ENCODE measurements at regions not wholly inside any gene's neighbourhood (a gene's known extent, or its start where the extent isn't known, plus 50 kb on each side); places are given as distances from the start of the nearest gene placed in this dataset.
A peak's percentile ranks its signal among the peaks of the same experiment; 100 is the strongest.

DNA sequence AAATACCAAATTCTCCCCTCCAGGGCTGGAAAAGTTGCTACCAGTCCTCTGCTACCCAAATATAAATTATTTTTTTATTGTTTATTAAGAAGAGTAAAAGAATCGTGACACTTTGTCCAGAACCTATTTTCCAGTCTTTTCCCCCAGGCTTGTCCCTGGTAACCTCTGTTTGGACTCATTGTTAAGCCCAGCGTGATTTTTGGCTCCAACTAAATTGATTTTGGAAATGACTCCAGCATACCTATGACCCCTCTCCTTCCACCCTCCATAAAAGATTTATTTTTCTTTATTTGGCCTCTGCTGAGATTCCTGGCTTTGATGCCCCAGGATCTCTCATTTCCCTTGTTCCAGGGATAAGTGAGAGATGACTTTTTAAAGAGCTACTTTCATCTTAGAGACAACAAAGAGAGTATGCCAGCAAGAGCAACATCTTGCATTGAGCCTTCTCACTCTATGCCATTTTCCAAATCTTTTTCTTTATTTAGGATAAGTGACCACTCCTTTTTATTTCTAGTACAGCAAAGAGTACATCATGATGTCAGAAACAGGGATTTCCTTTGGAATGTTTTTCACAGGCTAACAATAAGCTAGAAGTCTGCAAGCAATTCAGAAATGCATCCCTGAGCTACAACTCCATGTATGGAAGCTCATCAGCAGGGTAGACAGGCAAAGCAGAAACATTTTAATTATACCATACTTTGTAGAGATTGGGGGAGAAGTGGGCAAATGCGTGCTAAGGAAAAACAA is 75.8 kb downstream of the DAD1 start:
- no peak for DNase-seq

DNA sequence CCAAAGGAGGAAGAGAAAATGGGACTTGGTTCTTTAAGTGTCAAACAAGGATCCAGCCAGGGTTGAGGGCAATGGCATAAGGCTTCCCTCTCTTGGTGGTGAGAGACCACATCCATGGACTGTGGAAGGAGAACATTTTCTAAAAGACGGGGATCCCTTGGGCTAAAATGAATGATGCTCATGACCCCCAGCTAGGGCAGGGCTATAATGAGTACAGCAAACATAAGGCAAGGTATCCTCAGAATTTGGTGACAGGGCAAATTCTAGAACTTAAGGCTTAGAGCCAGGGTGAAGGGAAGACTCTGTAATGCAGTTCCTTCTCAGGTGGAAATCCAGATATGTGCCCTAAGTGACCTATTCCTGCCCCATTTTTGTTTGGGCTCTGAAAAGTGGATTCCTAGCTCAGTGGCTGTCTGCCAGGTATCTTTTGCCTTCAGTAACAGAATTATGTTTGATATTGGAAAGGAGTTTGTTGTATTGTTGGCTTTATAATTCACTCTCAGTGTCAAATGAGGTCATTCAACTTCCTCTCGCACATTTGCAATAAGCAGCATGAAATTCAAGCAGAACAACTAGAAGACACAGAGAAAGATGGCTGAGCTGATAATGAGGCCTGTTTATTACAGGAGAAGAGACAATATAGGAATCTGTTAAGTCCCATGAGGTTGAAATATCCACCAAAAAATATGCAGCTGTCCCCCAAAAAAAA is 76.8 kb downstream of the DAD1 start:
- no peak for DNase-seq

DNA sequence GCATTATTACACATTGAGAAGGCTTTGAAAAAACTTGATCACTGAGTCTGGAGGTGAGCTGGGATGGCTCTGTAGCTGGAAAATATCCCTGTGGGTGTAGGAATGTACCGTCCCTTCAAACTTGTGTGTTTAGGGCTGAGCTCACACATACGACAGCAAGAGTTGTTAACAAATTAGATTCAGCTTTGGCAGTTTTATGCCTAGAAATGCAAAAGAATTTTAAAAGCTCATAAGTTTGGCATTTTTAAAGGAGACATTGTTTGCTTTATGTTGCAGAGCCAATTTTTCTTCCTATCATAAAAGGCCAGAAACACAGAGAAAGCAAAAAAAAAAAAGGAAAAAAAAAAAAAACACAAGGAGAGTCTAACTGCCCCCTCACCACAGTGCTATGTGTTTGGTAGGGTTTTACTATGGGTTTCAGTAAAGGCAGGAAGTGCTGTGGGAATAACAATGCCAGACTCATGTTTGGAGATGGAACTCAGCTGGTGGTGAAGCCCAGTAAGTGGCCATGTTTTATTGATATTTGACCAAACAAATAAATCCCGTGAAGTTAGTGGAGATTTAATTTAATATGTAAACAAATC is 78.4 kb downstream of the DAD1 start:
- DNase-seq: no peak

DNA sequence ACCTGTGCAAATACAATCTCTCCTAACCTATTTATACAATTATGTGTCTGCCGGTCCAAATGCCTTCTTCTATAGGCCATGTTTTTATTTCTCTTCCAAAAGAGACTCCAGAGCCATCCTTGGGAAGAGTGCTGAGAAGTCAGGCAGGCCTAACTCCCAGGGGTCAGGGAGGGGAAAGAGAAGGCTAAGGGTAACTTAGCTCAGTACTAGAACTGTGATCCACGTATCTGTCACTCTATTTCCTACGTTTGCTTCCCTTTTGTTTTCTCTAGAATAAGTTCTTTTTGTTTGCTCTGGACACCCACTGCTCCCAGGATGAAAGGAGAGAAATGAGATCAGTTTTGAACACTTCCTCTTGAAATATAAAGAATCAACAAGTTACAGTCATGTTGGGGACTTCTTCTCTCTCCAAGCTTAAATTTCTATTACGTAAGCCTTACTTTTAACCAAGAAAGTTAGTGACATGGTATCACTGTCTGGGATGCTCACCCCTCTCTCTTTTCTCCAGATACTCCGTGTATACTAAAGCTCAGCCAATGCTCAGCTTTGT is 79.2 kb downstream of the DAD1 start:
- DNase-seq: no peak

DNA sequence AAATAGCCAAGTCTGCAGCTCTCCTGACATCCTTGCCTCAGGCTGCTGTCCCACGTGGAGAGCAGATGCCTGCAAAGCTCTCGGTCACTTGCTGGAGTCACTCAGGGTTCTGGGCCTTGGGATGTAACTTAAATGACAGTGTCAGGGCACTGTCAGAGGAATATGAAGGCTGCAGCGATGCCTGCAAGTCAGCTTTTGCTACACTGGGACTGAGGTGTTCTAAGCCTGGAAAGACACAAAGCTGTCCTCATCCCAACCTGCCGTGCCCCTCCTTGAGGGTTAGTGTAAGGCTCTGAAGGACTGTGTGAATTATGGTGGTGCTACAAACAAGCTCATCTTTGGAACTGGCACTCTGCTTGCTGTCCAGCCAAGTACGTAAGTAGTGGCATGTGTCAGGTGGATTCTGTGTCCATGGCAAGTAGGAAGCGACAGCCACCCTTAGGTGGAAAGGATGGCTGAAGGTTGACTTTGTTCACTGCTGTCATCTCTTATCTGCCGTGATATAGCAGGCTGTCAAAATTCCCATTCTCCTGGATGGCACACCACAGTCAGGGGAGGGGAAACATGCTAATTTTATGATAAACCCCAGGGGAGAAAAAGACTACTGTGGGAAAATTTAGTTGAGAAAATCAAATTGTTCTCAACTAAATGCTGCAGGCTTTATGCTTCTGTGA is 79.9 kb downstream of the DAD1 start:
- no peak for DNase-seq

DNA sequence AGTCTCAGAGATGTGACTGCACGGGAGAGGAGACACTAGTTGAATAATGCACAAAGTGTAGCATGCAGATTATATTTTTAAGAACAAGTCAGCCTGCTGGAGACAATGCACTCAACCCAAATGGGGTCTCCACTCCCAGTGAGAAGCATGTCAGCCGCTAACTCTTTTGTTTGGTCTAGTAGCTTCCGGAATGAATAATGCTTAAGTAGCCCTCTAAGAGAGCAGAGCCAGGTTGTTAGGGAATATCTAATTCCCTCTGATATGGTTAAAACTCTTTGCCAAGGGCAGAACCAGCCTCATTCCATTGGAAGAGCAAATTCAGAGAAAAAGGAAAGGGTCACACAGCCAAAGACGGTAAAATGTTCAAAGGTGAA is 80.4 kb downstream of the DAD1 start:
- no peak for DNase-seq

DNA sequence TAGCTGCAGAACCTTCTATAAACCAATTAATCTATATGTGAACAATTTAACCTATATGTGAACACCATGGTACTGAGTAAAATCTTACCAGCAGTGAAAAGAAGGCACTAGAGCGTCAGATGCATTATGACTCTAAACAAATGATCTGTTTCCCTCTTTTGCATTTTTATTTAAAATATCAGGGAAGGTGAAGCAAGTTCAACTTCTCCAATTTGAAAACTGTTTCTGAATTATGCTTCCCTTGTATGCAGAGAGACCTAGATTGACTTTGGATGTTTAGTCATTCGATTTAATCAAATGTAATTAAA is 80.9 kb downstream of the DAD1 start:
- no peak for DNase-seq

DNA sequence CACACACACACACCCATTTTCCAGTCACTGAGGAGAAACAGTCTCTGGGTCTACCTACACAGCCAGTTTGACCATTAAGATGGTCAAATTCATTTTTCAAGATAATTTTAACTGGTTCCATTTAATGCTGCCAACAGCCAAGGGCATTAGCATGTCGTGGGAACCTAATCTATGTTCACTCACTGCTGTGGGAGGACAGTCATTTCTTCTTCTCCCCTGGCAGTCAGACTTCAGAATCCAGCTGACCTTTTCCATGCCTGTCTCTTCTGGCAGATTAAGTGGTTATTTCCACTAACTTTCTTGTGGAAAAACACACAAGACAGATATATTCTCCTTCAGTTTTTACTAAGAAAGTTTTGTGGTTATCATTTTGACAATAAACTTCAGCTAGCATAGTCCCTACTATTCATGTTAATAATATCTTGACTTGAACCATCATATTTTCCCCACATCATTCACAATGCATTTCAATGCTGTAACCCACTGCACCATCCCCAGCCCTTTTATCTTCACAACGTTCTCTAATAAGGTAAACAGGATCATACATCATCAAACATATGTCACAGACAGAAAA is 82.2 kb downstream of the DAD1 start:
- no peak for DNase-seq

DNA sequence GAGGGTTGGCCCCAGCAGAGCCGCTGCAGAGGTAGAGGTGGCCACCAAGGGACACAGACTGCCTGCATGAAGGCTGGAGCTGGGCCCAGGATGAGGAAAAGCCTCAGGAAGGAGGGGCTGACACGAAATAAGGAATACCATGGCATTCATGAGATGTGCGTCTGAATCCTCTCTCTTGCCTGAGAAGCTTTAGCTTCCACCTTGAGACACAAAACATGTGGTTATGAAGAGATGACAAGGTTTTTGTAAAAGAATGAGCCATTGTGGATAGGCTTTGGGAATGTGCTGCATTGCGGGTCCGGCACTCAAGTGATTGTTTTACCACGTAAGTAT is 82.7 kb downstream of the DAD1 start:
- DNase-seq: no peak

DNA sequence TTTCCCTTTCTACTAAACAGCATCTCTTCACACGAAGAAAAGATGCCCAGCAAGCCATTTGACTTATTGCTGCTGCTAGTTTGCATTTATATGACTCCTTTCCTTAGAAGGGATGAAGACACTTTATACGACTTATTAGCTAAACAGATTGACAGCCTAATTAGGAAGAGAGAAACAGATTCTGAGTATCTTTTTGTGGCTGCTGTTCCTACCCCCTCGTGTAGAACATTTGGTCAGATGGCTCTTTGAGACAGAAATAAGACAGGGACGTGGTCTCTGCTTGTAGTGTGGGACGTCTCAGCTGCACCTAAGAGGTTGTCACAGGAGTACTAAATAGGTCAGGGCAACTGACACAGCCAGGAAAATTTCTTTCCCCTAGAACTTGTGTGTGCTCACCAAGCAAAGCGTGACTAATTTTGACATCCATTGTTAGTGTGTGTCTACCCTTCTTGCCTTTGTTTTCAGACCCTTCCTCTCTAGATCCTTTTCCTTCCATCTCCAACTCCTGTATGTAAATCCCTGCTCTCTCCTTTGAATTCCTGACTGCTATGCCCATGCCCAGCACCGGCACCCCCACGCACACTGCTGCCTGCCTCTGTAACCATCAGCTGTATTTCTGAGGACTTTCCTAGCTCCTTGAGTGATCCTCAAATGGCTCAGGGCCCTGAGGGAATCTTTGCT is 83.2 kb downstream of the DAD1 start:
- no peak for DNase-seq

DNA sequence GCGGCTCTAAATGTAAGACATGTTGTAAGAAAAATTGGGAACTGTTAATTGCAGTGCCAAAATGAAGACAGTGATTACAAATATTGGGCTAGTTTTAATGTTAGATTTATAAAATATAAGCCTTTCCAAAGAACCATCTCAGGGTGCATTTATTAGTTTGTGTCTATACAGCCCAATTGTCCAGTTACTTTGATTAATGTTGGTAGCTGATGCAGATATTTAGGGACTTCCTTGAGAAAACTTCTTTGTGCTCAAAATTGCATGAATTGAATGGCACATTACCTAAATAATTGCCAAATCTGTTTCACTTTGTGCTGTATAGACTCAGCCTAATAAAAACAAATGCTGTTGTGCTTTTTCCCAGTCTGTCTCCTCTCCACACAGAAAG is 83.7 kb downstream of the DAD1 start:
- no peak for DNase-seq

DNA sequence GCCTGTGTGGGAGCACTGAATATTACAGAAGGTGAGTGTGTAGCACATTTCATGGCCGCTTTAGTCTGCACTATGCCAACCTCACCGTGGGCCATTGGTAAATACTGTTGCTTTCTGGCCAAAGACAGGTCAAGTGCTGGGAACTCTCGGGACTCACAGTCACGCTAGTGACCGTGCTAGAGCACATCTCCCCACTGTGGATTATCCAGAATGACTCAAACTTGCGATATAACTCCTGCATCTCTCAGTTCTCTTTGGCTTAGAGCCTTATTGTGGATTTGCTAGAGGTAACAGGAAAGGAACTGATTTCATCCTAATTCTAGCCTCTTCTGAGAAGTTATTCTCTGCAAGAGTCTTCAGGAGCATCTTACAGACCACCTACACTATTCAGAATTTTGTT is 86.5 kb downstream of the DAD1 start:
- DNase-seq: no peak

DNA sequence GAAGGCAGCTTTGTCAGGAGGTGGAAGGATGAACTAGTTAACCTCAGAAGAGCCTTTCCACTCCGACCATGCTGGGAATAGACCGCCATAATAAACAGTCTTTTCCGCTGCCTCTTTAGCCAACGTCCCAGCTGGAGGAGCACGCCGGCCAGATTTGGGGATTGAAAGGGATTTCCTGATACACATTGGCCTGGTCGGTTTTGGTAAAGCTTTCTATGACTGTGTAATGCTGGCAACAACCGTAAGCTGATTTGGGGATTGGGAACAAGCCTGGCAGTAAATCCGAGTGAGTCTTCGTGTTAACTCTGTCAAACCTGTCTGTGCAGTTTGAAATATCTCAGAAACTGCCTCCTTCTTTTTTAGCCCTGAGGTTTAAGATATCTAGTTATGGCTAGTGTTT is 87.0 kb downstream of the DAD1 start:
- peak; percentile 60 for DNase-seq

DNA sequence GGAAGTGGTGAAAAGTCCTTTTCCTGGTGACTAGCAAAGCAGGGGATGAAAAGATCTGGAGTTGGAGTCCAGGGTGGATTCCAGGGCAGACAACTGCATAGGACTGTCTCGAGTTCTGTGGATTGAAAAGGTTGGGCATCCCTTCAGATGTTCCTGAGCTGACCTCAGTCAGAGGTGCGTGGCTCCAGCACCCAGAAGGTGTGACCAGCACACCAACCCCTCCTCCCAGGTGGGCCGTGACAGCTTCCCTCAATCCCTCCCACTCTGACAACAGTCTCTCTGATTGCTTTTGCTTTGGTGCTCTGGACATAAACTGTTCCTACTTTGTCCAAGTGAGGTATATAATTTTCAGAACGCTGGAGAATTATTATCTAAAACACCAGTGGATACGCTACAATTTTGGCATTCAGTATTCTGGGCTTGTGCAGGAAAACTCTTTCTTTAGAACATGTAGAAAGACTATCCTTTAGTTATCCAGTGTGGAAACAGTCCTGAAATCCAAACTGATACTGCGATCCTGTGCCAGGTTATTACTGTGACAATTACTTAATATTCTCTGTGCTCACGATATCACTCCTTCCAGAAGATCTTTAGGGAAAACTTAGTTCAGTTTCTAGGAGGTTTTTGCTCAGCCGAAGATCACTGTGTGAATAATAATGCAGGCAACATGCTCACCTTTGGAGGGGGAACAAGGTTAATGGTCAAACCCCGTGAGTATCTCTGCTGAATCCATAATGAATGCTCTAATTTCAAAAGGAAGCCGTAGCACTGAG is 87.9 kb downstream of the DAD1 start:
- no peak for DNase-seq

DNA sequence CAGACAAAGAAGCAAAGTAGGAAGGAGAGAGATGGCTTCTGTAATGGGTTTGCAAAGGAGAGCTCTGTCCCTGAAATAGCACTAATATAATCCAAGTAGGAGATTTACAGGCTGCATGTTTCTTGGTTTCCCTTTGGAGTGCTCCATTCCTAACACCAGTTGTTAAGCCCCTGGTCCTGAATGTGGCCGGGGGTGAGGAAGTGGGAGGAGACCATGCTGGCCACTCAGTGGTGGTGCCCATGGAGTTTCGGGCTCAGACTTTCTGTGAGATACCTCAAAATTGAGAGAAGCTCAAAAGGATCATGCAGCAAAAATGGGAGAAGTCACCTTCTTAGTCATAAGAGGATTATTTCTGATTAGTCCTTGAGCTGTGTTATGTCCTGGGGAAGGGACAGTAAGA is 88.5 kb downstream of the DAD1 start:
- DNase-seq: no peak

DNA sequence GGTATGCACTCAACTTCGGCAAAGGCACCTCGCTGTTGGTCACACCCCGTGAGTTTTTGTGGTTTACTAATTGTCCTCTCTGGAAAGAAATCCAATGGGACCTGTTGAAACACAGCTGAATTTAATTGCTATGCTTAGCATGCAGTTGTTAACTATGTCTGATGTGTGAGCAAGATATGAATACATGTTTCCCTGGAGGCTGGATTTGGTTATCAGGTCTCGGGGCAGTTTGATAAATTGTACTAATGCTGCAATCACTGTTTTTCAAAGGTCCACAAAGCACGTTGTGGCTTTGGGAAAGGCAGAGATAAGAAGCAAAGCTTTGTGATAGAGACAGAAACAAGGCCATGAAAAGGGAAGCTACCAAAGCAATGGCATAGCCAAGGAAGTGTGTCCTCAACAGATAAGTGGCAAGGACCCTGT is 91.3 kb downstream of the DAD1 start:
- DNase-seq: peak; percentile 4

DNA sequence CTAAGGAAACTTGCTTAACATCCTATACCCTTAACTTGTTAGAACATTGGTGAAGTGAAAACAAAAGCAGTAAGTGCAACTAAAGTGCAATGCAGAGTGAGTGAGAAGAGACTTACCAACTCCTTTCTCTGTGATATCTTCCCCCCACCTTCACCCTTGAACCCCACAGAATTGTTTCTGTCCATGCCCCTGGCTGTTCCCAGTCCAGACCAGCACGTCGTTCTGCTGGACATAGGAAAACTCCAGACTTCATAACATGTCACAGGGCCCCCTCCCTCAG is 91.9 kb downstream of the DAD1 start:
- no peak for DNase-seq

DNA sequence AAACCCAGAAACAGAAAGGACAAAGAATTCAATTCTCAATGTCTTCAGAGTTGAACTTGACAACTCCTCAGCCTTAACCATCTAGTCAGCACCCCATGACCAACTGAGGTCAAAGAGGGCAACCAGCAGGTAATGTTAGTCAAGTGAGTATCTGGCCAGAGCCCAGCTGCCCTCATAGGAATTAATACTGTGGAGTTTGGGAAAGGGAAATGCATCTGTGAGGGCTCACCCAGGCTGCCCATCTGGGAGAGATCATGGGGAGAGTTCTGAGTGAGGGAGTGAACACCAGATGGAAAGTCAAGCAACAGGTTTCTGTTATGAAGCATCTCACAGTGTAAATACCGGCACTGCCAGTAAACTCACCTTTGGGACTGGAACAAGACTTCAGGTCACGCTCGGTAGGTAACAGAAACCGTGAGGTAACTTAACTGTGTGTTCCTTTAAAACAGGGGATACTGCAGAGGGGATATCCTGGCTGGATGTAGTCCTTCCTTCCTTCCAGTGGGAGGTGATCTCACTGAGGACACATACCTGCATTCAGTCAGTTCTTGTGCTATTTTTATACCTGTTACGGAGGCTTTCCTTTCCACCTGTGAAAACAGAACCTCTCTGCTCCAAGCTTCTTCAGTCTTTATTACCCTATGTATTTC is 94.4 kb downstream of the DAD1 start:
- DNase-seq: peak; percentile 27

DNA sequence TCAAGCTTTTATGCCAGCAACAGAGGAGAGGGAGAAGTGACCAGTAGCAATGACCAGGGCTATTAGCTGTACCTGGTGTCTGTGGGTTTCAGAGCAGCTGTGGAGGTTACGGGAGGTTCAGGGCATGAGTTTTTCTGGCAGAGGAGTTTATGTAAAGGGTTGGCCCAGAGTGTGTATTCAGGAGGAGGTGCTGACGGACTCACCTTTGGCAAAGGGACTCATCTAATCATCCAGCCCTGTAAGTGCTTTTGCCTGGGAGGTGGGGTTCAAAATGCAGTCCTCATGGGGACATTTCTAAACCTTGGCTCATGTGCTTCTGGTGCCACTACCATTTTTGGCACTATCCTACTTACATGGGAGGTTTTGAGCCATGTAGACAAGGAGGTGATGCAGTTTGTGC is 95.3 kb downstream of the DAD1 start:
- DNase-seq: peak; percentile 21

DNA sequence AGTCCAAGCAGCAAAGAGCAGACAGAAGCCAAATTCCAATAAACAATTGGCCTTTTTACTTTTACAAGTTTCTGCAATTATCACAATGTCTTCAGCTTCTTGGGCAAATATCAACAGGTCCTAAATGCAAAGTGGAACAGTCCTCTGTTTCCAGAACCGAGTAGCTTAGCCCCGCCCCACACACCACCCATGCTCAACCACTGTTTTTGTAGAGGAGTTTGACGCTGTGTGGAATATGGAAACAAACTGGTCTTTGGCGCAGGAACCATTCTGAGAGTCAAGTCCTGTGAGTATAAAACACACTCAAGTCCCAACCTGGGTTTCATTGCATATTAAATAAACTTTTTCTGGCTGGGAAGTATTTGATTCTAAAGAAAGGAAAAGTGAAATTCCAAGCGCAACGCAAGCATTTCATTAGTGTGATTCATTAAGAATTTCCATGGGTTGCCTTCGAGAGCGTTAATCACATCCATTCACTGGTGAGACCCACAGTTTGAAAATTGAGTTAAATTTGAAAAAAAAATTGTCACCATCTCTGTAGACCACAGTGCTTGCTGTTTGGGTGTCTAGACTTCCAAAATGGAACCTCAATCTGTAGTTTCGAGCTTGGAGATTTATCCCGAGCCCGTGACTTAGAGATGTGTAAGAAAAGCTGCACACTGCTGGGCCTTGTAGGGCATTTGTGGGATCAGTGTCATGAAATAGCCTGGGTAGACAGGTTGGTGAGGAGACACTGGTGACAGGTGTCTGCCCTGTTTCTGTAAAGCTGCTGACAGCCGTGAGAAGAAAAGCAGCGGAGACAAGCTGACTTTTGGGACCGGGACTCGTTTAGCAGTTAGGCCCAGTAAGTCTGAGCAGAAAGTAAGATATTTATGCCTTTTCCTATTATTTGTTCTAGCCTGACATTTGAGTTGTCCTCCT is 96.1 kb downstream of the DAD1 start:
- DNase-seq: peak; percentile 17

Data from right forelimb (tissue), 1 donor.